SK-N-SH treated with all-trans-retinoic acid at 6 μM for 48 hours (cell line): ENCODE measurements at regions not wholly inside any gene's neighbourhood (a gene's known extent, or its start where the extent isn't known, plus 50 kb on each side); places are given as distances from the start of the nearest gene placed in this dataset.

Experiments
- ATAC-seq: fragments of 200-7000 bp; cut with Tn5 transposase; 3 replicates; pipeline ENCODE4 v1.9.1; 2020; ENCODE audit warnings: mild to moderate bottlenecking, moderate library complexity
- ARNTL ChIP-seq: fragments of 450-650 bp; formaldehyde crosslinking; IDR thresholded peaks from 2 replicates; pipeline ENCODE4 v1.5.0; 2020; ENCODE audit warnings: low read depth, mild to moderate bottlenecking, moderate library complexity, borderline replicate concordance
- BACH2 ChIP-seq: fragments of 250-450 bp; sonication (Bioruptor Pico); IDR thresholded peaks from 2 replicates; pipeline ENCODE4 v1.9.0; 2021; ENCODE audit warnings: mild to moderate bottlenecking, borderline replicate concordance
- CREB5 ChIP-seq: fragments of 250-450 bp; sonication (Bioruptor Pico); IDR thresholded peaks from 2 replicates; pipeline ENCODE4 v1.5.1; 2020; ENCODE audit warnings: low read depth, mild to moderate bottlenecking, moderate library complexity
- CSDC2 ChIP-seq: fragments of 250-450 bp; sonication (Bioruptor Pico); IDR thresholded peaks from 2 replicates; pipeline ENCODE4 v1.5.0; 2020; ENCODE audit warnings: mild to moderate bottlenecking, moderate library complexity
- CSRNP3 ChIP-seq: fragments of 250-450 bp; sonication (Bioruptor Pico); IDR thresholded peaks from 2 replicates; pipeline ENCODE4 v1.5.1; 2021; ENCODE audit warnings: mild to moderate bottlenecking, moderate library complexity
- ESRRG ChIP-seq: fragments of 250-450 bp; sonication (Bioruptor Pico); IDR thresholded peaks from 2 replicates; pipeline ENCODE4 v1.6.1; 2021; ENCODE audit warnings: mild to moderate bottlenecking
- GLIS3 ChIP-seq: fragments of 250-450 bp; sonication (Bioruptor Pico); IDR thresholded peaks from 2 replicates; pipeline ENCODE4 v1.5.0; 2020; ENCODE audit warnings: mild to moderate bottlenecking, moderate library complexity
- ISL1 ChIP-seq: fragments of 250-450 bp; sonication (Bioruptor Pico); IDR thresholded peaks from 2 replicates; pipeline ENCODE4 v2.1.2; 2022; ENCODE audit warnings: mild to moderate bottlenecking, moderate library complexity
- PATZ1 ChIP-seq: fragments of 250-450 bp; sonication (Bioruptor Pico); IDR thresholded peaks from 2 replicates; pipeline ENCODE4 v1.8.0; 2020; ENCODE audit warnings: mild to moderate bottlenecking, moderate library complexity, borderline replicate concordance
- POU6F1 ChIP-seq: fragments of 250-450 bp; sonication (Bioruptor Pico); IDR thresholded peaks from 2 replicates; pipeline ENCODE4 v1.8.0; 2021; ENCODE audit warnings: low read depth, mild to moderate bottlenecking, moderate library complexity, borderline replicate concordance
- PPARA ChIP-seq: fragments of 250-450 bp; sonication (Bioruptor Pico); IDR thresholded peaks from 2 replicates; pipeline ENCODE4 v1.5.0; 2020; ENCODE audit warnings: mild to moderate bottlenecking, borderline replicate concordance
- RARB ChIP-seq: fragments of 250-450 bp; sonication (Bioruptor Pico); IDR thresholded peaks from 2 replicates; pipeline ENCODE4 v1.8.0; 2021; ENCODE audit warnings: mild to moderate bottlenecking, moderate library complexity
- SNAI2 ChIP-seq: fragments of 250-450 bp; sonication (Bioruptor Pico); IDR thresholded peaks from 2 replicates; pipeline ENCODE4 v1.5.0; 2020; ENCODE audit warnings: mild to moderate bottlenecking, moderate library complexity
- TCF4 ChIP-seq: fragments of 250-450 bp; sonication (Bioruptor Pico); IDR thresholded peaks from 2 replicates; pipeline ENCODE4 v1.8.0; 2021; ENCODE audit warnings: mild to moderate bottlenecking, moderate library complexity, borderline replicate concordance
- TOX ChIP-seq: fragments of 250-450 bp; sonication (Bioruptor Pico); IDR thresholded peaks from 2 replicates; pipeline ENCODE4 v1.8.0; 2021; ENCODE audit warnings: mild to moderate bottlenecking, moderate library complexity, borderline replicate concordance
- TSHZ2 ChIP-seq: fragments of 250-450 bp; sonication (Bioruptor Pico); IDR thresholded peaks from 2 replicates; pipeline ENCODE4 v1.5.0; 2020; ENCODE audit warnings: mild to moderate bottlenecking, moderate library complexity
- ZC3H10 ChIP-seq: fragments of 250-450 bp; sonication (Bioruptor Pico); IDR thresholded peaks from 2 replicates; pipeline ENCODE4 v1.5.1; 2021; ENCODE audit warnings: mild to moderate bottlenecking, moderate library complexity
- ZFP3 ChIP-seq: fragments of 250-450 bp; sonication (Bioruptor Pico); IDR thresholded peaks from 2 replicates; pipeline ENCODE4 v1.5.0; 2020; ENCODE audit warnings: mild to moderate bottlenecking, moderate library complexity
- ZFP30 ChIP-seq: fragments of 450-650 bp; formaldehyde crosslinking; IDR thresholded peaks from 2 replicates; pipeline ENCODE4 v1.5.0; 2022; ENCODE audit warnings: mild to moderate bottlenecking, moderate library complexity
- ZNF565 ChIP-seq: fragments of 450-650 bp; formaldehyde crosslinking; conservative IDR thresholded peaks from 2 replicates; pipeline ENCODE4 v1.5.0; 2020; ENCODE audit warnings: low read depth, mild to moderate bottlenecking, moderate library complexity
- ZNF70 ChIP-seq: fragments of 450-650 bp; formaldehyde crosslinking; IDR thresholded peaks from 2 replicates; pipeline ENCODE4 v1.5.0; 2020; ENCODE audit warnings: mild to moderate bottlenecking, moderate library complexity
- ZNF8 ChIP-seq: fragments of 450-650 bp; formaldehyde crosslinking; IDR thresholded peaks from 2 replicates; pipeline ENCODE4 v1.5.0; 2020; ENCODE audit warnings: mild to moderate bottlenecking, moderate library complexity

- TF ChIP-seq CSDC2 (CRISPR knock-in tag) (no peak), ISL1 (CRISPR knock-in tag) (peak; percentile 75), PATZ1 (CRISPR knock-in tag) (no peak), TSHZ2 (CRISPR knock-in tag) (no peak), BACH2 (no peak)
- TF ChIP-seq, all 23 proteins: peak for 1
- ATAC-seq: peak; percentile 57
Observed at GRCh38 chr12:91327889-91328288, 145.3 kb upstream of the DCN start.

GRCh38 chr12:91327131-91327530 lies 144.5 kb upstream of the DCN start:
- no peak for ATAC-seq
- TF ChIP-seq ZNF70 (CRISPR knock-in tag): no peak
- TF ChIP-seq, all 23 proteins: peak for 0

GRCh38 chr12:91326058-91327027 lies 143.7 kb upstream of the DCN start:
- ATAC-seq: peak; percentile 75
- TF ChIP-seq CSDC2 (CRISPR knock-in tag): no peak
- no peak for TF ChIP-seq GLIS3 (CRISPR knock-in tag)
- peak; percentile 48; the same call in 1 of the 2 replicates for TF ChIP-seq CREB5 (CRISPR knock-in tag)
- no peak for TF ChIP-seq SNAI2 (CRISPR knock-in tag)
- no peak for TF ChIP-seq POU6F1 (CRISPR knock-in tag)
- TF ChIP-seq ZC3H10 (CRISPR knock-in tag): peak; percentile 86
- TF ChIP-seq ARNTL (CRISPR knock-in tag): no peak
- TF ChIP-seq TOX (CRISPR knock-in tag): peak; percentile 79; the same call in 1 of the 2 replicates
- no peak for TF ChIP-seq BACH2
- no peak for TF ChIP-seq ZFP30
- TF ChIP-seq PPARA (CRISPR knock-in tag): no peak
- no peak for TF ChIP-seq CSRNP3
- TF ChIP-seq PATZ1 (CRISPR knock-in tag): 0 out of 2 replicates have a peak, but pooled peaks have one; percentile 30
- TF ChIP-seq RARB (CRISPR knock-in tag): no peak
- peak; percentile 95 for TF ChIP-seq ISL1 (CRISPR knock-in tag)
- TF ChIP-seq ZNF8 (CRISPR knock-in tag): no peak
- TF ChIP-seq ESRRG (CRISPR knock-in tag): peak; percentile 65; the same call in 1 of the 2 replicates
- peak; percentile 75; the same call in 1 of the 2 replicates for TF ChIP-seq TSHZ2 (CRISPR knock-in tag)
- no peak for TF ChIP-seq ZNF70 (CRISPR knock-in tag)
- TF ChIP-seq ZNF565 (CRISPR knock-in tag): no peak
- TF ChIP-seq ZFP3 (CRISPR knock-in tag): no peak
- TF ChIP-seq TCF4: peak; percentile 50; the same call in 1 of the 2 replicates
